OCI-LY3 (cell line): ENCODE measurements at regions not wholly inside any gene's neighbourhood (a gene's known extent, or its start where the extent isn't known, plus 50 kb on each side); places are given as distances from the start of the nearest gene placed in this dataset.

ENCODE experiments used
- H2AFZ ChIP-seq: fragments of 200-600, 300-600 bp; shearing (Covaris generic); 2 replicates; pipeline ENCODE4 v1.6.0; 2014; ENCODE audit warnings: antibody characterized with exemption, low read depth, low read length
- H3K27ac ChIP-seq: fragments of 200-600, 300-600 bp; sonication (generic); 2 replicates; pipeline ENCODE4 v1.5.1; 2014; ENCODE audit warnings: mild to moderate bottlenecking, low read length, moderate library complexity, mixed read lengths
- H3K27me3 ChIP-seq: fragments of 200-600, 300-600 bp; sonication (generic); 2 replicates; pipeline ENCODE4 v1.6.1; 2014; ENCODE audit warnings: low read depth, low read length, mixed read lengths
- H3K36me3 ChIP-seq: fragments of 200-600, 300-600 bp; sonication (generic); replicated peaks from 2 replicates; pipeline ENCODE3; 2014; ENCODE audit warnings: low read depth, low read length, mixed read lengths
- H3K4me1 ChIP-seq: fragments of 300-600, 200-600 bp; sonication (generic); 2 replicates; pipeline ENCODE4 v1.6.1; 2014; ENCODE audit warnings: low read length, mixed read lengths
- H3K4me2 ChIP-seq: fragments of 200-600, 300-600 bp; sonication (generic); 2 replicates; pipeline ENCODE4 v1.6.1; 2014; ENCODE audit warnings: low read length, mixed read lengths
- H3K4me3 ChIP-seq: fragments of 300-600, 200-600 bp; sonication (generic); 2 replicates; pipeline ENCODE4 v1.5.1; 2014; ENCODE audit warnings: antibody characterized with exemption, mild to moderate bottlenecking, low read length, moderate library complexity
- H3K79me2 ChIP-seq: fragments of 300-600, 200-600 bp; shearing (Covaris generic); 2 replicates; pipeline ENCODE4 v1.6.1; 2014; ENCODE audit warnings: mild to moderate bottlenecking, low read length, mixed read lengths
- H3K9ac ChIP-seq: fragments of 300-600, 200-600 bp; shearing (Covaris generic); 2 replicates; pipeline ENCODE4 v1.6.0; 2014; ENCODE audit warnings: mild to moderate bottlenecking, low read length, moderate library complexity
- H3K9me3 ChIP-seq: fragments of 200-600, 300-600 bp; shearing (Covaris generic); 2 replicates; pipeline ENCODE4 v1.6.1; 2014; ENCODE audit warnings: low read length, mixed read lengths; ENCODE audit not compliant: insufficient read depth
- H4K20me1 ChIP-seq: fragments of 200-600, 300-600 bp; sonication (generic); 2 replicates; pipeline ENCODE4 v1.6.1; 2016; ENCODE audit warnings: low read length, mixed read lengths; ENCODE audit not compliant: insufficient read depth
- CTCF ChIP-seq: fragments of 200-600, 300-600 bp; sonication (generic); IDR thresholded peaks from 2 replicates; pipeline ENCODE4 v1.5.1; 2014; ENCODE audit warnings: antibody characterized with exemption, low read length, low read depth
- EZH2phosphoT487 ChIP-seq: fragments of 200-600 bp; shearing (Covaris generic); IDR thresholded peaks from 2 replicates; pipeline ENCODE4 v1.6.1; 2018; ENCODE audit warnings: antibody characterized with exemption, mixed run types, low read depth

GRCh38 chr22:44383652-44384562 is 71.2 kb upstream of the SHISAL1 start:
- Histone ChIP-seq H2AFZ (no peak overlapping the region), H3K36me3 (no peaks in the 10 kb centered on the region), H3K9ac (no peak overlapping the region), H3K4me3 (no peak overlapping the region), H3K27me3 (peaks cover 61% of the 10 kb centered on the region), H3K27ac (no peak overlapping the region), H3K9me3 (no peaks in the 10 kb centered on the region), H3K79me2 (no peaks in the 10 kb centered on the region), H3K4me1 (no peaks in the 10 kb centered on the region), H4K20me1 (0 out of 2 replicates have a peak, but pooled peaks cover 5% of the 10 kb centered on the region), H3K4me2 (no peak overlapping the region)
- TF ChIP-seq CTCF (no peak), EZH2phosphoT487 (no peak)

GRCh38 chr22:44383064-44383575 is 70.4 kb upstream of the SHISAL1 start:
- Histone ChIP-seq H2AFZ (no peak overlapping the region), H3K27me3 (peaks cover 58% of the 10 kb centered on the region), H3K4me1 (no peaks in the 10 kb centered on the region), H3K27ac (no peak overlapping the region), H3K9ac (no peak overlapping the region), H3K9me3 (no peaks in the 10 kb centered on the region), H3K4me3 (no peak overlapping the region), H4K20me1 (0 out of 2 replicates have a peak, but pooled peaks cover 5% of the 10 kb centered on the region), H3K36me3 (no peaks in the 10 kb centered on the region), H3K4me2 (no peak overlapping the region), H3K79me2 (no peaks in the 10 kb centered on the region)
- TF ChIP-seq EZH2phosphoT487, result no peak
- no peak for TF ChIP-seq CTCF

GRCh38 chr22:44382116-44383038 is 69.6 kb upstream of the SHISAL1 start:
- H3K4me1 ChIP-seq, result no peaks in the 10 kb centered on the region

More at GRCh38 chr22:44382116-44383038, 69.6 kb upstream of the SHISAL1 start:
- TF ChIP-seq EZH2phosphoT487, result no peak
- no peak for TF ChIP-seq CTCF
- Histone ChIP-seq H3K79me2 (no peaks in the 10 kb centered on the region), H4K20me1 (0 out of 2 replicates have a peak, but pooled peaks cover 5% of the 10 kb centered on the region), H2AFZ (no peak overlapping the region), H3K9me3 (no peaks in the 10 kb centered on the region), H3K27me3 (peaks cover 57% of the 10 kb centered on the region), H3K9ac (no peak overlapping the region), H3K36me3 (no peaks in the 10 kb centered on the region), H3K4me3 (no peak overlapping the region), H3K4me2 (no peak overlapping the region), H3K27ac (no peak overlapping the region)
